NCI-H345 (cell line): ENCODE measurements at regions not wholly inside any gene's neighbourhood (a gene's known extent, or its start where the extent isn't known, plus 50 kb on each side); places are given as distances from the start of the nearest gene placed in this dataset.
"Not testable (repeated sequence)": the region's sequence is repeated elsewhere in the genome, so short reads cannot be mapped to it uniquely, and the experiment has no call there.

ENCODE experiments used
- DNase-seq: peaks from one replicate; lab custom pipeline; 2025; lab: John Stamatoyannopoulos, UW

- no peak for DNase-seq
Observed at GRCh38 chr9:28471261-28471660, 898.0 kb upstream of the C9orf72 start.

DNA sequence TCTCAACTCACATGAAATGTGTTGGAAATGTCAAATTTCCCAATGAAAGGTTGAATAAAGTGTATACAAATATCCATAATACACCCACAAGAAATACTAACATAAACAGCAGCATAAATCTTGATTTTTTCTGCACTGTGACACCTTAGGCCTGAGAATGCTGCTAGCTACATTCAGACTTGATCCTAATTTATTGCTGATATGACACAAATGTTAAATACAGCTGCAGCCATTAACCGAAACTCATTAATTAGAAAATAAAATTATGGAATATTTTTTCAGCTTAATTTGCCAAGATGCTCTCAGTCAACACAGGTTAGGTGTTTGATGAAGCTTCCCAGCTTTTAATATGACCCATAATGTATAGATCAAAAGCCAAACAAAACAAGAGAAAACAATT, 914.3 kb upstream of the C9orf72 start:
- no peak for DNase-seq

- DNase-seq = no peak
Observed at GRCh38 chr9:28491121-28491520, 917.8 kb upstream of the C9orf72 start.

GRCh38 chr9:28498168-28498567, 924.9 kb upstream of the C9orf72 start:
- not testable (repeated sequence) for DNase-seq

GRCh38 chr9:28502189-28502588, 928.9 kb upstream of the C9orf72 start:
- no peak for DNase-seq

DNA sequence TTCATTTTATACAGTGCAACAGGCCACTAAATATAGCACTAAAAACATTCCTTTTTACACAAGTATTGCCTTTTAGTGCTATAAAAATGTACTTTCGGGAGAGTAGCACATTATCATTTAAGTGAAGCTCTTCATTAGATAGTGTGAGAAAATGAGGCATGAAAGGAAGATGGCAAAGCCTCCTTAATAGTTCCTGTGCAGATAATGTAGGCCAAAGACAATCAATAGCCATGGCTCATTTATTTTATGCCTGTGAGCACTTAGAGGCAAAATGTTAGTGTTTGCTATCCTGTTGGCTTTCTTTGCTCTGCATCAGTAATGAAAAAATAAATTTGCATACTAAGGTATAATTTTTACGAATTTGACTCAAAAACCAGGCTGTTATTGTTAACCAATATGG, 929.5 kb upstream of the C9orf72 start:
- peak; percentile 29 for DNase-seq

- no peak for DNase-seq
Observed at GRCh38 chr9:28503573-28503972, 930.3 kb upstream of the C9orf72 start.

- DNase-seq = no peak
Observed at GRCh38 chr9:28518439-28518838, 945.2 kb upstream of the C9orf72 start.

GRCh38 chr9:28524309-28524708, 951.0 kb upstream of the C9orf72 start:
- DNase-seq = not testable (repeated sequence)

- DNase-seq = no peak
Observed at GRCh38 chr9:28528049-28528448, 954.8 kb upstream of the C9orf72 start.

GRCh38 chr9:28538132-28538531, 964.9 kb upstream of the C9orf72 start:
- DNase-seq = no peak

GRCh38 chr9:28539434-28540070, 966.3 kb upstream of the C9orf72 start:
- DNase-seq = no peak

GRCh38 chr9:28542928-28543327, 969.6 kb upstream of the C9orf72 start:
- DNase-seq = no peak

DNA sequence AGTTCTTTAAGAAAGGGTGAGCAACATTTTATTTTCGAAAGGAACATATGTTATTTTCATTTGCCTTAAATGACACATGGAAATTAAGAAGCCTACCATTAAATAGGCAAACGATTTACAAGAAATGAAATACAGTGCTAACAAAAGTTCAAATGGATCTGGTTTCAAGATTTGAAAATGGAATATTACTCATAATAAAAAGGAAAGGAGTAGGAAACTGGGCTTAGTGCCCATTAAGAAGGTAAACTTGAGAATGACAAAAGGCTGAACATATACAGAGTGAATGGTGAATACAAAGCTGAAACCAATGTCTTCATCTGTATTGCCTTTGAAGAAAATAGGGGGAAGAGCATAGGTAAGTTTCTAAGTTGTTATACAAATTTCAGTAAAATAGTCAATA, 974.2 kb upstream of the C9orf72 start:
- DNase-seq = no peak

DNA sequence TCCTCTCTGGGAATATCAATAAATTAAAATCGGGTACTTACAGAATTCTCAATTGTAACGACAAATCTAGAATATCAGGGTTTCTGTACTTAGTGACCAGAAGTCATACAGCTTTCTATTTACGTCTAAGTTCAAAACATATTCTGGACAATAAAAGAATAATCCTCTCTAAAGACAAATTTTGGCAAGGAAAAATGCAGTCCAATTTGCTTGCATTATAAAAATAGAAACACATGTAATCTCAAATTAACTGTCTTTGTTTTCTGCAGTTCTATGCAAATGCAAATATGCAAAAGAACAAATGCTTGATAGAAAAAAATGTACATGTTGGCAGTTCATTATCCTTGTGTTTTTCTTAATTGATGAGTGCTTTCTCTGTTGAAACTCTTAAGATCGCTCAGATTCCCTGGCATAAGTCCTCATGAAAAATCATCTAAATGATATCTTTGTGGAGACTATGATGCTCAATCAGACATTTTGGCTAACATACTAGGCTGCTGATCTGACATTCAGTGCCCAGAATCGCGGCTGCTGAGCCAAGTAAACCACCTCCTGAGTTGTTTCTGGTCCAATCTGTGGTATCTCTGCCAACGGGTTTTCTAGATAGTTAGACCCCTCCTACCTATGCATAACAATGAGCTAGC, 990.1 kb upstream of the C9orf72 start:
- DNase-seq = no peak

DNA sequence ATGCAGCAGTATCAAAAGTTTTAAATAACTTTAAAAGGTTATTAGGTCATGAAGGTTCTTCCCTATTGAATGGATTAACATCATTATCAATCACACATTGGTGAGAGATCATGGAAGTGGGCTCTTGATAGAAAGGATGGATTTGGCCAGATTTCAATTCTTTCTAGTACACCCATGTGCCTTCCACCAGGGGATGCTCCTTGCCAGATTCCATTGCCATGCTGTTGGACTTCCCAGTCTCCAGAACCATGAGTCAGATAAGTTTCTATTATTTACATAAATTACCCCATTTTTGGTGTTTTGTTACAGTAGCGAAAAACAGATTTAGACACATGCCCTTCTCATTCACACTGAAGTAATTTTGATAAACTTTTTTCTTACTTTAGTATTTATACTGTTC, 1010.6 kb upstream of the C9orf72 start:
- no peak for DNase-seq

DNA sequence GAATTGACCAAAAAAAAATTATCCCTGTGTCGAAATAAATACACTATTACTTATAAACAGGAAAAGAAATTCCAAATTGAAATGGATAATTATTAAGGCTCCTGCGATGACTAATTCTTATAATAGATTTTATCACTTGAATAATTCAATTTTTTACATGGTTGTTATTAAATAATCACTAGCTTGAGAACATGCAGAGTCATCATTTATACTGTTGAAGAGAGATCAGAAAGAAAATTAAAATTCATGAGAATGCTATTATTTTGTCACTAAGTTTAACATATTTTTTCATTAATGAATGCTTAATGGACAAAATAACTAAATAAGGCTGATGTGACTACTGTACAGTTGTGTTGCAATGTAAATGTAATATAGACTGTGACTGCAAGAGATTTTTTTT, 1011.3 kb upstream of the C9orf72 start:
- no peak for DNase-seq

DNA sequence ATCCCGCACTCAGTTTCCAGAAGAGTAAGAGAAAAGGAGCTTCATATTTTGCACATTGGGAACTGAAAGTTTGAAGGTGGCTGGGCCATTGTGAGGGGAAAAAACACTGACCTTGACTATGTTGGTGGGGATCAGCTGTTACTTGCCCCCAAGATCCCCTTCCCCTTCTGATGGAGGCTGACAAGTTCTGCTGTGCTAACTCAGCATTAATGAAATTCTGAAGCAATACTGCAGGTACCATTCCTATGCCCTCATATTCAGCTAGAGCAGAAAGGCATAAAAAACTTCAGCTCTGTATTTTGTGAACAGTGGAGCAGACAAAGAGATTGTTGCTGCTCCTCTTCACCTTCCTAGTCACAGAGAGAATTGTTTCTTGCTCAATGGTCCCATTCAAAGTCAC, 1013.8 kb upstream of the C9orf72 start:
- no peak for DNase-seq

DNA sequence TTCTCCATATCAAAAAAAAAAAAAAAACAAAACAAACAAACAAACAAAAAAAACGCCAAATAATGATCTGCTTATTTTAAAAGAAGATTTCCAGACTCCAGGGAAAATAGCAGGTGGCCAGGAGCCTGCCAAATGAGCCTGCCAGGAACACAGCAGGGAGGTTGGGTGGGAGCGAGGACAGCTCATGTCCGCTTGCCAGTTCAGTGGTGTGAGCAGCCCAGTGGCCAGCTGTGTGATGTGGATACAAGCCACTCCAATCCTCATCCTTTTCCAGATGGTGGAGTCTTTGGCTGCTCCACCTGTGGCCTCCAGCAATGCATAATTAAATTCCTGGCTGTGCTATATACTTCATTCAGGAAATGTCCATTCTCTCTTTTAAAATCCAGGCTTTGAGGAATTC, 1025.1 kb upstream of the C9orf72 start:
- DNase-seq = peak; percentile 77

DNA sequence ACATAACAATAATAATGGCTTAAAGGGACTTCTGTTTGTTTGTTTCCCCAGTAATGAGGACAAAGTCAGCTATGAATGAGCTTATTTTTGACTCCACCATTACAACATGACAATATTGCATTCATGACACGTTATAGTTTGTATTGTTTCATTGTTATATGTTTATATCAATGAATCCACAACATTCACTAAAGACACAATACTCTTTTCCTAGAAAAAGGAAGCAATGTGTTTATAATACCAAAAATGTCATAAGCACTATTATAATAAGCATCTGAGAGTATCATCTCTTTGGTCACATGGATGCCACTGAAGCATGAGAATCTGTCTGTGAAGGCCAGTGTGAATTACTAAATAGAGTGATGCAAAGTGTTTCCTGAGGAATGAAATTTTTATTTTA, 1026.9 kb upstream of the C9orf72 start:
- DNase-seq = no peak

GRCh38 chr9:28607843-28608242, 1034.6 kb upstream of the C9orf72 start:
- no peak for DNase-seq

GRCh38 chr9:28610339-28610738, 1037.1 kb upstream of the C9orf72 start:
- DNase-seq = no peak

DNA sequence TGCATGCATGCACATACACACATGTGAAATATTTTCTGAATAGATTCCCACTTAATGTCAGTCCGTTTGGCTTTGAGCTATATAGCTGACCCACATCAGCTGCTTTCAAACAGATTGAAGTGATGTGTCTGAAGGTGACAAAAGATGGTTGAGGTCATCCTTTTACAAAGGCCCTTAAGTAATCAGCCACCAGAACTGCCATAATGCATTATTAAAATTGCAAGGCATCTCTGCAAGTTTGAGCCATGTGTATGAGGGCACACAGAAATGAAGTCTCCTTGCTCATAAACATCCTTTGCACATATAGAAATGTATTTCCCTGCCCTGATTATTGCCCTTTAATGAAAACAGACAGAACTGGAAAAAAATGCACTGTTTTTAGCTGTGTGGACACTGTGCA, 1043.0 kb upstream of the C9orf72 start:
- DNase-seq = no peak

GRCh38 chr9:28620011-28620410, 1046.7 kb upstream of the C9orf72 start:
- no peak for DNase-seq
